ENCODE measurements at regions not wholly inside any gene's neighbourhood (a gene's known extent, or its start where the extent isn't known, plus 50 kb on each side); places are given as distances from the start of the nearest gene placed in this dataset.

DNA sequence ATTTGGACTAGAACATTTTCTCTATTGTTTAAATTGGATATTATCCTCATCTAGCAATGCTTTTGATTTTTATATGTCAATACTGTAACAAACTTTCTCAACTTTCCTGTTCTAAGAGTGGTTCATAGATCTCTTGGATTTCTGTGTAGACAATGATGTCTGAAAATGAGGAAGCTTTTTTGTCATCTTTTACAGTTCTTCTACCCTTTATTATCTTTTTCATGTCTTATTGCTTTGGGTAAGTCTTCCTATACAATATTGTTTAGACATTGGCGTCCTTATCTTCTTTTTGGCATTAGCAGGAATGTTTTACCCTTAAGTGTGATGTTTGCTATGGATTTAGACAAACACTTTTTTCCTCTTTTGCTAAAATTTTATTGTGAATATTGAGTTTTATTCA lies 91.5 kb upstream of the MTHFD1L start:
- CTCF ChIA-PET (ENCODE audit: partially characterized antibody) = no interaction called here
- TF ChIP-seq USF2 (IDR thresholded peaks at IDR 0.05; ENCODE audit: low read length) (no peak), CTCF (IDR thresholded peaks at IDR 0.05; ENCODE audit: control extremely low read depth in 1 of 3, insufficient read depth in 1 of 3, low read depth in 1 of 3, low read length in 3 of 3) (no peak), GTF2F1 (IDR thresholded peaks at IDR 0.05; ENCODE audit: borderline replicate concordance, low read depth, low read length) (no peak), KDM1A (IDR thresholded peaks at IDR 0.05; ENCODE audit: borderline replicate concordance, low read length) (no peak), RBBP5 (IDR thresholded peaks at IDR 0.05; ENCODE audit: borderline replicate concordance, low read depth, low read length) (no peak), GABPA (IDR thresholded peaks at IDR 0.05; ENCODE audit: borderline replicate concordance, insufficient read depth, low read length) (no peak), MAX (IDR thresholded peaks at IDR 0.05) (no peak), RXRA (IDR thresholded peaks at IDR 0.05; ENCODE audit: insufficient read depth, low read depth, low read length) (no peak)
- TF ChIP-seq, protein P1, sequence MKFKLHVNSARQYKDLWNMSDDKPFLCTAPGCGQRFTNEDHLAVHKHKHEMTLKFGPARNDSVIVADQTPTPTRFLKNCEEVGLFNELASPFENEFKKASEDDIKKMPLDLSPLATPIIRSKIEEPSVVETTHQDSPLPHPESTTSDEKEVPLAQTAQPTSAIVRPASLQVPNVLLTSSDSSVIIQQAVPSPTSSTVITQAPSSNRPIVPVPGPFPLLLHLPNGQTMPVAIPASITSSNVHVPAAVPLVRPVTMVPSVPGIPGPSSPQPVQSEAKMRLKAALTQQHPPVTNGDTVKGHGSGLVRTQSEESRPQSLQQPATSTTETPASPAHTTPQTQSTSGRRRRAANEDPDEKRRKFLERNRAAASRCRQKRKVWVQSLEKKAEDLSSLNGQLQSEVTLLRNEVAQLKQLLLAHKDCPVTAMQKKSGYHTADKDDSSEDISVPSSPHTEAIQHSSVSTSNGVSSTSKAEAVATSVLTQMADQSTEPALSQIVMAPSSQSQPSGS (IDR thresholded peaks at IDR 0.05; ENCODE audit: low read length) = no peak

More for the DNA sequence above, 91.5 kb upstream of the MTHFD1L start:
- H4K20me1 ChIP-seq (replicated peaks in 1 of 2; ENCODE audit: control insufficient read depth in 1 of 2, insufficient read depth in 2 of 2, low read length in 2 of 2) = no peaks in the 10 kb centered on the region
- no peaks in the 10 kb centered on the region for H3K27me3 ChIP-seq (replicated peaks in 1 of 4; ENCODE audit: control insufficient read depth in 3 of 4, extremely low read depth in 1 of 4, insufficient read depth in 3 of 4, low read length in 3 of 4)
- no peak overlapping the region for H3K56ac ChIP-seq (replicated peaks; ENCODE audit: insufficient read length, low read depth, low read length)
- peaks cover 2 to 10% of the 10 kb centered on the region in 2 experiments; a peak in 2 of 4 replicates for H3K9me3 ChIP-seq (ENCODE audit: insufficient read depth in 2 of 2, low read depth in 1 of 2, low read length in 1 of 2)
- H3K27ac ChIP-seq (ENCODE audit: low read depth, low read length) = no peak overlapping the region
- no peak overlapping the region for H4K91ac ChIP-seq (replicated peaks; ENCODE audit: insufficient read length, low read length)
- H4K8ac ChIP-seq (ENCODE audit: extremely low read depth, insufficient read depth, low read length) = no peak overlapping the region
- no peak overlapping the region for H2AFZ ChIP-seq (ENCODE audit: low read length)
- no peak overlapping the region for H3K14ac ChIP-seq (ENCODE audit: insufficient read length)
- no peak overlapping the region for H2AK5ac ChIP-seq (ENCODE audit: low read depth, low read length)
- no peak overlapping the region for H2BK20ac ChIP-seq (ENCODE audit: low read length)
- no peak overlapping the region for H2BK12ac ChIP-seq (ENCODE audit: low read depth, low read length)
- no peak overlapping the region for H3K23ac ChIP-seq (ENCODE audit: insufficient read length)
- H3K79me2 ChIP-seq (ENCODE audit: control insufficient read depth in 1 of 2, insufficient read depth in 2 of 2, low read length in 2 of 2) = no peaks in the 10 kb centered on the region
- no peaks in the 10 kb centered on the region for H3K36me3 ChIP-seq (ENCODE audit: control insufficient read depth in 2 of 4, insufficient read depth in 4 of 4, low read length in 3 of 4)
- DNase-seq (ENCODE audit: low read depth in 1 of 2, low spot score in 2 of 2) (no peak), FAIRE-seq (no peak)
- no peak overlapping the region for H3K4me2 ChIP-seq (ENCODE audit: insufficient read depth in 1 of 2, low read depth in 2 of 2, low read length in 2 of 2)
- no peak overlapping the region for H4K5ac ChIP-seq (ENCODE audit: insufficient read length, low read depth, low read length)
- no peak overlapping the region for H2BK5ac ChIP-seq (ENCODE audit: low read depth, low read length)
- no peak overlapping the region for H3K4me3 ChIP-seq (ENCODE audit: extremely low read depth in 1 of 4, insufficient read depth in 2 of 4, low read depth in 3 of 4, low read length in 4 of 4)
- no peaks in the 10 kb centered on the region for H3K79me1 ChIP-seq (ENCODE audit: low read depth, low read length)
- H3K9ac ChIP-seq (replicated peaks in 1 of 4; ENCODE audit: extremely low read depth in 1 of 4, low read depth in 3 of 4, low read length in 3 of 4) = no peak overlapping the region
- H3K4ac ChIP-seq (replicated peaks; ENCODE audit: insufficient read length, low read depth, low read length) = no peak overlapping the region
- H3K4me1 ChIP-seq (replicated peaks in 1 of 4; ENCODE audit: control insufficient read depth in 3 of 4, insufficient read depth in 4 of 4, low read length in 3 of 4) = no peaks in the 10 kb centered on the region
- 96% methylated on average over 1 of the region's 1 CpG; no CpG with 5 or more reads in 1 of the 2 experiments for WGBS, 2 experiments (ENCODE audit: extremely low coverage in 1 of 2, insufficient coverage in 1 of 2, insufficient read length in 1 of 2, insufficient replicate concordance in 2 of 2, low coverage in 1 of 2, low lambda C conversion rate in 2 of 2, missing lambda C conversion rate in 1 of 2)
- POLR2A ChIA-PET (ENCODE audit: partially characterized antibody) = no interaction called here
- H3K18ac ChIP-seq (ENCODE audit: extremely low read depth, low read length) = no peak overlapping the region
- no peak overlapping the region for H2BK120ac ChIP-seq (replicated peaks; ENCODE audit: low read depth, low read length)
- H2BK15ac ChIP-seq (ENCODE audit: low read length) = no peak overlapping the region
- H3K23me2 ChIP-seq (ENCODE audit: low read depth, low read length) = no peaks in the 10 kb centered on the region

All from H1 (cell line).